ENCODE measurements at regions not wholly inside any gene's neighbourhood (a gene's known extent, or its start where the extent isn't known, plus 50 kb on each side); places are given as distances from the start of the nearest gene placed in this dataset.
"Not testable (repeated sequence)": the region's sequence is repeated elsewhere in the genome, so short reads cannot be mapped to it uniquely, and the experiment has no call there.

GRCh38 chr3:87867001-87867400 is 191.8 kb downstream of the CGGBP1 start:
- DNase-seq: no peak

- no peak for DNase-seq
These were observed 202.7 kb downstream of the CGGBP1 start for GRCh38 chr3:87856126-87856525.

DNA sequence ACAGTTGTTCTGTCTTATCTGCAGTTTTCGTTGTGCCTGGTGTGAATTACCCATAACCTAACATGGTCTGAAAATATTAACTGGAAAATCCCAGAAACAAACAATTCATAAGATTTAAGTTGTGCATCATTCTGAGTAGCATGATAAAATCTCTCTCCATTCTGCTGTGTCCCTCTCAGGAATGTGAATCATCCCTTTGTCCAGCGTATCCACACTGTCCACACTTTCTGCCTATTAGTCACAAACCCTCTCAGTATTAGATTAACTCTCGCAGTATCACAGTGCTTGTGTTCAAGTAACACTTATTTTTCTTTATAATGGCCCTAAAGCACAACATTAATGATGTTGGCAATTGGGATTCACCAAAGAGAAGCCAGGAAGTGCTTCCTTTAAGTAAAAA is 203.2 kb downstream of the CGGBP1 start:
- no peak for DNase-seq

DNA sequence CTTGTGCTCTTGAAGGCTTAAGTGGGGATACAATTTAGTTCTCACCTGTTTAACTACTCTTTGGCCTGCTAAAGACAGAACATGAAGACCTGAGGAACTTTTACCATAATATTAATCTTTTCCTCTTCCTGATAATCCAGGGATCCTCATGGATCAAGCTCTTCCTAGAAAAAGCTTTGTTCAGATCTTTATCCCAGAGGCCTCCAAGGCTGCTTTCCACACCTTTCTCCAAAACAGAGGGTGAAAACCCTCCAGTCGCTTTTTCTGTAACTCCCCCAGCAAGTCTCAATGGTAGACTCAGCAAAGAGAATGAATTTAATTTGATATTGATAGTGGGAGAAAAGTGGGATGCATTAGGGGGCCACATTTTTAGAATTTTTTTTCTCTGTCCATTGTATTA is 203.6 kb downstream of the CGGBP1 start:
- no peak for DNase-seq

DNA sequence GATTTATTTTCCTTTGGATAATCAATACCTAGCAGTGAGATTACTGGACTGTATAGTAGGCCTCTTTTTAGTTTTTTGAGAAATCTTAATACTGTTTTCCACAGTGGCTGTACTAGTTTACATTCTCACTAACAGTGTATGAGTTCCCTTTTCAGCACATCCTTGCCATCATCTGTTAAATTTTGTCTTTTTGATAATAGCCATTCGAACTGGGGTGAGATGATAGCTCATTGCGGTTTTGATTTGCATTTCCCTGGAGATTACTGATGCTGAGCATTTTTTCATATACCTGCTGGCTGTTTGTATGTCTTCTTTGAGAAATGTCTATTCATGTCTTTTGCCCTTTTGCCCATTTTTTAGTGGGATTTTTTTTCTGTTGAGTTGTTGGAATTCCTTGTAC is 210.8 kb downstream of the CGGBP1 start:
- DNase-seq: no peak

DNA sequence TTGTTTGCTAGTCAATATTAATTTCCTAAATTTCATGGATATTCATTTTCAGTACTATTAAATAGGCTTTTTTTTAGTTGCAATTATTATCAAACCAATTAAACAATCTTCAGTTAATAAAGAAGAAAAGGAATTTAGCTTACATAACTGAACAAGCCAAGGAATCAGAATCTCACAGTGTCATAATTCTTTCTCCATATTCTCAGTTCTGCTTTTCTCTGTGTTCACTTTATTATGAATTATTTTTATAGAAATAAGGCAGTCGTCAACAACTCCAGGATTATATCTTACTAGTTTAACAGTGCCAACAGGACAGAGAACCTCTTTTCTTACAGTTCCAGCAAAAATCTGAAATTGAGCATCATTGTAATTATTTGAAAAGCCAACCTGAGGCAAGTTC is 221.7 kb downstream of the CGGBP1 start:
- no peak for DNase-seq

DNA sequence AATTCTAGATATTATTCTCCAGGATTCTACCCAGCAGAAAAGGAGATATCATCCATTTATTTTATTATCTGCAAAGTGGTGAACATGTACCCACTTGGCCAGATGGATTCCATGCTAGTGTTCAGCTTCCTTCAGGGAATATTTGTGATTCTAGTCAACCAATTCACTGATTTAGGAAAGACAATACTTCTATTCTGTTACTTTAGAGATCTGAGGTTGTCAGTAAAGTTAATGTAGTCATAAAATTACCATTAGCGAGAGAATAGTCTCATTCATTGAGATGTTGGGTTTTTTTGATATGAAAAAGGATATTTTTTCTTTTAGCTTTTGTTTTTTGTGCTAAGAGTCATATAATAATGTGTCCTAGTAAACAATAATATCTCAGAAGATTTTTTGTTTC is 222.8 kb downstream of the CGGBP1 start:
- DNase-seq: no peak

DNA sequence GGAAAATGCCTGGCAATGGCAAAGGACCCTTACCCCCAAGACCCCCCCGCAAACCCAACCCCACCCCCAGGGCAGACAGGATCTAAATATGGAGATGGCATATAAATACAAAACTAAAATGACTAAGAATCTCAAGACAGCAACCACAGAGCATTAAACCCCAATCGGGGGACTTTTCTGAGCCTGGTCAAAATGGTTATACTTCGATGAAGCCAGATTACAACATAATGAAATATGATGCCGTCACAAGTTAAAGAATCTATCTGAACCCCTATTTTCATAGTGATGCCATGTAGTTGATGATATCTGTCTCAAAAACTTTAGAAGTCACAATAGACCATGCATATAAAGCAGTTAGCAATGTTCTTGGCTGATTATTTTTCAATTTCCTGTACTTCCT is 223.6 kb downstream of the CGGBP1 start:
- no peak for DNase-seq

DNA sequence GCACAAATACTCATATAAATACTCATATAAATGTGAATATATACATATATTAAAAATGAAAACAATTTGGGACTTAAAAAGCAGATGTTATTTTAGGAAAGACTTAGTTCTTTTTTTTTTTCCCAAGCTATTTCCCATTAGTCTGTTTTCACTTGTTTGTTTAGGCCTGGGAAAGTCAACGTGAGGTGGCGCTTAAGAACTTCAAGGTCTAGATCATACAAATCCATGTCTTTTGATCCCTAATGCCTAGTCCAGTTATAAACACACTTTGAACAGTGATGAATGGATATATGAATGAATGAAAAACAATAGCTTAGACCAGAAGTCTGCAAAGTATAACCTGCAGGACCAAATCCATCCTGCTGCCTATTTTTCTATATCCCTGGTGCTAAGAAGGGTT is 224.5 kb downstream of the CGGBP1 start:
- no peak for DNase-seq

- no peak for DNase-seq
These were observed 225.8 kb downstream of the CGGBP1 start for GRCh38 chr3:87833039-87833377.

- DNase-seq: no peak
These were observed 230.8 kb downstream of the CGGBP1 start for GRCh38 chr3:87828046-87828445.

DNA sequence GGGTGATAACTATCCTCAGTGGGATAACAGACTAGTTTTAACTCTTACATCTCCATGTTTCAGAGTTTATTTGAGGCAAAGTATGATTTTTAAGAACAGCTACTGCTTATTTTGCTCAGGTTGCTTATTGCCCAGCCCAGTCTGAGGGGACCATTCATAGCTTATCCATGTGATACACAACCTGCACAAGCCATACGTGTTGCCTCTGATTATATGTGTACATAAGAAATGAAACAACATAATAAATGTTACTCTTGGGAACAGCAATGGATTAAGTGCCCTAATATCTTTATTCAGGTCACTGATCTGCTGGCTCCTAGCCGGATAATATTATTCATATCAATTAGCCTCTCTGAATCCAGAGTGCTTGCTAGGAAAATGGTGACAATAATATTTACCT is 236.2 kb downstream of the CGGBP1 start:
- no peak for DNase-seq

GRCh38 chr3:87813503-87813902 is 245.3 kb downstream of the CGGBP1 start:
- DNase-seq: not testable (repeated sequence)

DNA sequence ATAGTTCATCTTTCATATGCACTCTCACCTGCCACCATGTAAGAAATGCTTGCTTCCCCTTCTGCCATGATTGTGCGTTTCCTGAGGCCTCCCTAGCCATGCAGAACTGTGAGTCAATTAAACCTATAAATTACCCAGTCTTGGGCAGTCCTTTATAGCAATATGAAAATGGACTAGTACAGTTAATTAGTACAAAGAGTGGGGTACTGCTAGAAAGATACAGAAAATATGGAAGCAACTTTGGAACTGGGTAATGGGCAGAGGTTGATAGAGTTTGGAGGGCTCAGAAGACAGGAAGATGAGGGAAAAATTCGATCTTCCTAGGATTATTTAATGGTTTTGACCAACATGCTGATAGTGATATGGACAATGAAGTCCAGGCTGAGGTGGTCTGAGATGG is 246.9 kb downstream of the CGGBP1 start:
- no peak for DNase-seq

GRCh38 chr3:87810452-87811016 is 248.3 kb downstream of the CGGBP1 start:
- DNase-seq: no peak

DNA sequence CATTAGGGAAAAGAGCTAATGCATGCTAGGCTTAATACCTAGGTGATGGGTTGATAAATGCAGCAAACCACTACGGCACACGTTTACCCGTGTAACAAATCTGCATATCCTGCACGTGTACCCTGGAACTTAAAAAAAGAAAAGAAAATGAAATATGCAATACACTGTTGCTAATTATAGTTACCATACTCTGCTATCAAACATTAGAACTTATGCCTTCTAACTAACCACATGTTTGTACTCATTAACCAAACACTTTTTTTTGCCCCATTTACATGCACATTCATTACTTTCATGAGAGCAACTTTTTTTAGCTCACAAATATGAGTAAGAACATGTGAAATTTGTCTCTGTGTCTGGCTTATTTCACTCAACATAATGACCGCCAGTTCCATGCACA is 253.1 kb downstream of the CGGBP1 start:
- no peak for DNase-seq

GRCh38 chr3:87801409-87801808 is 257.4 kb downstream of the CGGBP1 start:
- no peak for DNase-seq

DNA sequence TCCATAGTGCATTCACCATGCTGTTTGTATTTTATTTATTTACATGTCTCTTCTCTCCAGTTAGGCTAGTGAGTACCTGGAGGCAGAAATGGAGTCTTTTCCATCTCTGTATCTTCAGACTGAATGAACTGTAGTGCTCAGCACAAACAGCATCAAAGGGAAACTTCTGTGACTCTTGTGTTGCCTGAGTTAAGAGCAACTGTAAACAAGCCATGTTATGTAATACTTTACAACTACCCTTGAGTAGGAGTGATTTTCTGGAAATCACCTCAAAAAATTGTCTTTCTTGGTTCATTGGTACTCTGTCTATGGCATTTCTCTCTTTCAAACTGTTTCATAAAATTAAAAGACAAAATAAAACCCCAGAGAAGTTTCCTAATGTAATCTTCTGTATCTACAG is 258.3 kb downstream of the CGGBP1 start:
- no peak for DNase-seq

- DNase-seq: no peak
These were observed 260.2 kb downstream of the CGGBP1 start for GRCh38 chr3:87798567-87798947.

DNA sequence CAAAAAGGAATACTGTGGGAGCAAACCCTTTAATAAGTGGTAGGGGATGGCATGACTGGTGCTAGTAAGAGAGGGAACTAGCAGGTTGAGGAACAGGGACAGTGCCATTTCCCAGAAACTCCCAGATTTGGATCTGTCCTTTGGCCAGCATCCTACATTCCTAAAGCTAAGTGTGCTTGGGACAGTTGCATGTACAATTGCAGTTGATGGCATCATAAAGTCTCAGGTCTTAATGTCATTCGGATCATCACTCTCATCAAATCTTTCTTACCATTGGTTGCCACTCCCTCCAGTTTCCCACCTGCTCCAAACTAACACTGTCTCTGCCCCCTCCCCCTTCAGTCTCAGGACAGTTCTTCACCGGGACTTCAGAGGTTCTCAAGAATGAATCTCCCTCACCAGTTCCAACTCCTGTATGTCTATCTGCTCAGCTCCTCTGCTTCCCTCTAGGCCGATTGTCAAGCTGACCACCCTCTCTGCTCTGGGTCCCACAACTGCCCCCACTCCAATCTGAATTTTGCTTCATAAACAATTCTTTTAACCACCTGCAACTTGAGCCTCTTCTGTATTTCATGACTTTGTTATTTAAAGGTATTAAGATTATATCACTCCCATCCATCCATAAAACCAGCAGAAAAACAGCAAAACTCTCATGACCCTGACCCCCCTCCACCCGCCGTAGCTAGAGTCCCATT is 260.8 kb downstream of the CGGBP1 start:
- no peak for DNase-seq

- DNase-seq: no peak
These were observed 262.0 kb downstream of the CGGBP1 start for GRCh38 chr3:87796843-87797185.

DNA sequence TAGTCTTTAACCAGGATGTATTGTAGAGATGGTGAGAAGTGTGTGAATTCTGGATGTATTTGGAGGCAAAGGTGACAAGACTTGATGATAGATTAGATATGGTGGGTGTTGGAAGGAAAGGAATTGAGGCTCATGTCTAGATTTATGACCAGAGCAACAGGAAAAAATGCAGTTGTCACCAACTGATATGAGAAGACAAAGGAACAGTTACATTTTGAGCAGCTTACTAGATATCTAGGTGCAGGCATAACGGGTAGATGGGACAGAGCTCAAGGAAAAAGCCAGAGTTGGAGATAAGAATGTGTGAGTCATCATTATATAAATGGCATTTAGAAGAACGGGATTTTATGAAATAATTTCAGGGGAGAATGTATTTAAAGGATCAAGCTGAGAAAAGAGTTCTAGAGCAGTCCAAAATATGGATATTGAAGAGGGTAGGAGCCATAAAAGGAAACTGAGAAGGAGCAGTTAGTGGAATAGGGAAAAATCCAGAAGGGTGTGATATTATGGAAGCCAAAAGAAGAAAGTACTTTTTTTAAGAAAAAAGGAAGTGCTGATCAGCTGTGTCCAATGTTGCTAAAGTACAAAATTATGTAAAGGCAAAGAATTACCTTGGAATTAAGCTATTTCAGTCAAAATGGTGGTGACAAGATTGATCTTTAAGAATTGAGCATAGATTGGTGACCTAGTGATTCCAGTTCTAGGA is 262.5 kb downstream of the CGGBP1 start:
- no peak for DNase-seq

DNA sequence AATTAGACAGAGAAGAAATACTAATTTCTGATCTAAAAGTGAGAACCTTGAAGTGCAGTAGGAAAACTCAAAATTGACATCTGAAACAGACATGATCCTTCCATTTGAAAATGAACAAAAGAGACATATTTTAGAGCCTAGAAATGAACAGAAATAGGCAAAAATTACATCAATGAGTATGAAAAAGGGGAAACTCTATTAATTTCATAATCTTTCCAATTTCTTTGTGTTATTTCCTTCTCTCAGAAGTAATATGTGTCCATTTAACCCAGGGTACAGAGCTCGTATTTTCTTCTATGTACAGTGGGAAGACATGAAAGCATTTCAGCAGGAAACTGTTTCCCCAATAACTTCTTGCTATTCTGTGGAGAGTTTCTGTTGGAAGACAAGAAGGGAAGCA is 263.1 kb downstream of the CGGBP1 start:
- DNase-seq: no peak

DNA sequence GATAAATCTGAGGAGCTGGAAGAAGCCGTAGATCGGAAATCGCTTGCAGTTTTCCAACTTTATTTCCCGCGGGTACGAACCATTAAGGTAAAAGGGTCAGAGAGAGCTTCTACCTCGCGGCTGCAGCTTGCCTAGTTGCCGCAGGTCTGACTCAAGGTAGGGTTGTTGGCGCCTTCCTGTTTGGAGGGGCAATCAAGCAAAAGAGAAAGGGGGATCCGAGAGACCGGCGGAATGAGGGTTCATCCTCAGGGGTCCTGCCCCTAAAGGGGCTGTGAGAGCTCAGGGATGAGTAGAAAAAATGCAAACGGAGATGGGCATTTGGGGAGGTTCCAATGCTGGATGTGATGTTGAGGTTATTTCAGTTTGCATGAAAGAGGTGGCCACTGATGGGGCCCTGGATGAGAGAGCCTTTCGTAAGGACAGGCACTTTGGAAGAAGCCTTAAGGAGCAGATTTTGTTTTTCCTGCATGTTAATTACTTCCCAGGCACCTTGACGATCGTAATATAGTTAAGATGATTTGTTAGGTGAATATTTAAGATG is 265.4 kb downstream of the CGGBP1 start:
- DNase-seq: no peak

All from retina (tissue), 1 donor.